Coronary artery (tissue), 2 donors: ENCODE measurements at regions not wholly inside any gene's neighbourhood (a gene's known extent, or its start where the extent isn't known, plus 50 kb on each side); places are given as distances from the start of the nearest gene placed in this dataset.
"Not testable (repeated sequence)": the region's sequence is repeated elsewhere in the genome, so short reads cannot be mapped to it uniquely, and the experiment has no call there.

Experiments used
- DNase-seq: peaks from one replicate; pipeline ENCODE4 v3.0.0-alpha.2; 2017; ENCODE audit warnings: low spot score
- H3K27ac ChIP-seq, 2 donors: fragments of 200-600 bp; sonication (generic); one replicate each; pipeline ENCODE4 v1.5.1; 2016 to 2019
- H3K4me3 ChIP-seq: fragments of 200-600 bp; sonication (generic); 2 replicates; pipeline ENCODE4 v1.5.1; 2016; ENCODE audit warnings: mild to moderate bottlenecking, moderate library complexity
- TF ChIP-seq, protein P1 (sequence below): fragments of 200-600 bp; sonication (generic); IDR thresholded peaks from one replicate; pipeline ENCODE4 v1.5.1; 2019; ENCODE audit warnings: antibody characterized with exemption

DNA sequence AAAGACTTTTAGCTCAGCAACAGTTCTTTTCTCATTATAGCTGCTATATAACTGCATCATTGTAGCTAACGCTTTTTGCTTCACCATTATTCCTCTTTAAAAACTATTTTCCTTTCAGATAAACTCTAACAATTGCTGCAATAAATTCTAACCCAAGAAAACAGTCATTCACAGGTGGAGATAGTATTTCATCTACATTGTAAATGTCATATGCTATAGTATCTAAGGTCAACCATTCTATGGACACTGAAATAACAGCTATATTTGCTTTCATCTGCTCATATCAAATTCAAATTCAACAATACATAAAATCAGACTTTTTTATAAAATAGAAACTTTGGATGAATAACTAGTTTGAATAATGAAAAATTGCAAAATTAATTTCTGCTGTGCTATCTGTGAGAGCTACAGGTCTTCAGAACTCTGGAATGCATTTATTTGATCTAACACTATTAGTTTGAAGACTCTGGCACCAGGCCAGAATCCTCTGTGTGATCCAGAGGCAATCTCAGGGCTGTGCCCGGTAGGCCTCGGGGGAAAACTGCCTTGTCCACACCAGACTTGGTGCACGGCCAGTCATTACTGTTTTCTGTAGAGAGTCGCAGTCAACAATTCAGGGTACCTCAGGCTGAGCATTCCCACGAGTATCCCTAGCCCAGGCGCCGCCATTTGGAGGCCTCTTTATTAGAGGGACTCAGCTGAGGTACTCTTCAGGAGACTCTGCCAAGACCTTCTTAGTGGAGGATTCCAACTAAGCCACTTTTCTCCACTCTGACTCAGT, 332.4 kb downstream of the SLC7A11 start:
- TF ChIP-seq, protein P1, sequence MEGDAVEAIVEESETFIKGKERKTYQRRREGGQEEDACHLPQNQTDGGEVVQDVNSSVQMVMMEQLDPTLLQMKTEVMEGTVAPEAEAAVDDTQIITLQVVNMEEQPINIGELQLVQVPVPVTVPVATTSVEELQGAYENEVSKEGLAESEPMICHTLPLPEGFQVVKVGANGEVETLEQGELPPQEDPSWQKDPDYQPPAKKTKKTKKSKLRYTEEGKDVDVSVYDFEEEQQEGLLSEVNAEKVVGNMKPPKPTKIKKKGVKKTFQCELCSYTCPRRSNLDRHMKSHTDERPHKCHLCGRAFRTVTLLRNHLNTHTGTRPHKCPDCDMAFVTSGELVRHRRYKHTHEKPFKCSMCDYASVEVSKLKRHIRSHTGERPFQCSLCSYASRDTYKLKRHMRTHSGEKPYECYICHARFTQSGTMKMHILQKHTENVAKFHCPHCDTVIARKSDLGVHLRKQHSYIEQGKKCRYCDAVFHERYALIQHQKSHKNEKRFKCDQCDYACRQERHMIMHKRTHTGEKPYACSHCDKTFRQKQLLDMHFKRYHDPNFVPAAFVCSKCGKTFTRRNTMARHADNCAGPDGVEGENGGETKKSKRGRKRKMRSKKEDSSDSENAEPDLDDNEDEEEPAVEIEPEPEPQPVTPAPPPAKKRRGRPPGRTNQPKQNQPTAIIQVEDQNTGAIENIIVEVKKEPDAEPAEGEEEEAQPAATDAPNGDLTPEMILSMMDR, result no peak
- DNase-seq, result no peak
- Histone ChIP-seq H3K4me3 (no peak overlapping the region), H3K27ac (no peak overlapping the region)

DNA sequence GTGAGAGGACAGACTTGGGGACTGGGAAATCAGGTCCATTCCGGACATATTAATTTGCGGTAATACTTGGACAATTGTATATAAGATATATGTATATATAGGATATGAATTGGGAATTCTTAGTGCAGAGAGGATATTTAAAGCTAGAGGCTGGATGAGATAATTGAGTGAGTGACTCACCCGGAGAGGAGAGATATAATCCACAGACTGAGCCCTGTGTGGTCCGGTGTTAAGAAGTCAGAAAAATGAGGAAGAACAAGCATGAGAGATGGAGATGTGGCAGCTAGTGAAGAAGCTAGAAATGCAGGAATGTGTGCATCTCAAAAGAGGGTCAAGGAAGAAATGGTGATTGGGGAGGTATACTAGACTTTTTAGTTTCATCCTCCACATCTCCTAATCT, 336.2 kb downstream of the SLC7A11 start:
- Histone ChIP-seq H3K27ac (no peak overlapping the region), H3K4me3 (no peak overlapping the region)
- DNase-seq, result no peak
- TF ChIP-seq, protein P1, result no peak

DNA sequence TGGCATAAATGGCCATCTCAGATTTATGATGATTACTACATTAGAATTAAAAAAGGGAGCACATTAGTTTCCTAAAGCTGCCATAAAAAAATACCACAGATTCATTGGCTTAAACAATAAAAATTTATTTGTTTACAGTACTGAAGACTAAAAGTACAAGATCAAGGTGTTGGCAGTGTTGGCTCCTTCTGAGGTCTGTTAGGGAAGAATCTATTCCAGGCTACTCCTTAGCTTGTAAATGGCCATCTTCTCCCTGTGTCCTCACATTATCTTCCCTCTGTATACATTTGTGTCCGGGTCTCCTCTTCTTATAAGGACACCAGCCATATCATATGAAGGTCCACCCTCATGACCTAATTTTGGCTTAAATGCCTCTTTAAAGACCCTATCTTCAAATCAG, 341.0 kb downstream of the SLC7A11 start:
- Histone ChIP-seq H3K27ac (no peak overlapping the region), H3K4me3 (no peak overlapping the region)
- TF ChIP-seq, protein P1, result no peak
- DNase-seq, result no peak

DNA sequence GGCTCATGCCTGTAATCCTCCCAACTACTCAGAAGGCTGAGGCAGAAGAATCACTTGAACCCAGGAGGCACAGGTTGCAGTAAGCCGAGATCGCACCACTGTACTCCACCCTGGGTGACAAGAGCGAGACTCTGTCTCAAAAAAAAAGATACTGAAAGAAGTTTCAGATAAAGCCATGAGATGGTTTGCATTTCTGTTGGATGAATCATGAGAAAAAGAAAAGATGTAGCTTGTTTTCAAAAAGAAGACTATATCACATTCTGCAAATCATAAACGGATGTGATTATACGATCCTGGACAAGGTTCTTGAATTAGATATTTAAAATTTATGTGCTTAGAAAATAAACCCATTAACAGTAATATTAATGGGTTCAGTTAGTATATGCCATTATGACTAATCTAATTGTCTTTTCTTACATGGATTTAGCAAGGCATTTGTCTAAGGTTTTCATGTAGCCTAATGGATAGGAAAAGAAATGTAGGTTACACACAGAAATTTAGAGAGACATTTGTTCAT, 345.9 kb downstream of the SLC7A11 start:
- no peak for DNase-seq
- Histone ChIP-seq H3K27ac (no peak overlapping the region), H3K4me3 (no peak overlapping the region)
- TF ChIP-seq, protein P1, result no peak

DNA sequence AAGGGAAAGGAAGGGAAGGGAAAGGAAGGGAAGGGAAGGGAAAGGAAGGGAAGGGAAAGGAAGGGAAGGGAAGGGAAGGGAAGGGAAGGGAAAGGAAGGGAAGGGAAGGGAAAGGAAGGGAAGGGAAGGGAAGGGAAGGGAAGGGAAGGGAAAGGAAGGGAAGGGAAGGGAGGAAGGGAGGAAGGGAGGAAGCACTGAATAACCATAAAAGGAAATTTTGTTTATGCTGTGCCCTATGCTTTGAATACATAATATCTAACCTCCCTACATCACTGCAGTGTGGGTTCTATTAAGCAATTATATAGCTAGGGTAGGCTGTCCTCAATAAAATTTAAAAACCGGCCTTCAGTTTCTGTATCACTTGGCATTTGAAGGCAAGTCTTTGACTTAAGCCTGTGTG, 346.6 kb downstream of the SLC7A11 start:
- H3K27ac ChIP-seq, result not testable (repeated sequence)

DNA sequence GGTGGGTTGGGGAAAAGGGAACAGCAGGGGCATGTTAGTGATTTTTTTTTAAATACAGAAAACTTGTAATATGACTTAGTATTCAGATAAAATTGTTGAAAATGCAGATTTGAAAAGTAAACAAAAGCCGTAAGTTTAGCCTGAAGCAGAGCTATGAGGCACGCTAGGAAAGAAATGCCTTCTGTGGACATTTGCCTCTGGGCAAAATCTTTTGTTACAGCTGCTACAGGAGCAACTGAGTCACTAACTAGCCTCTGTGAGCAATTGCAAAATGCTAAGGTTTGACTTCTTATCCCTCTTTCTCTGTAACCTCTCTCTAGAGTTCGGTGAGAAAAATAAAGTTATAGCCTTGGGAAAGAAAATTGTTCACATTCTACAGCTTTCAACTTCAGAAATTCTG, 350.0 kb downstream of the SLC7A11 start:
- DNase-seq, result no peak

More for the DNA sequence above, 346.6 kb downstream of the SLC7A11 start:
- H3K4me3 ChIP-seq, DNase-seq: not testable (repeated sequence)

DNA sequence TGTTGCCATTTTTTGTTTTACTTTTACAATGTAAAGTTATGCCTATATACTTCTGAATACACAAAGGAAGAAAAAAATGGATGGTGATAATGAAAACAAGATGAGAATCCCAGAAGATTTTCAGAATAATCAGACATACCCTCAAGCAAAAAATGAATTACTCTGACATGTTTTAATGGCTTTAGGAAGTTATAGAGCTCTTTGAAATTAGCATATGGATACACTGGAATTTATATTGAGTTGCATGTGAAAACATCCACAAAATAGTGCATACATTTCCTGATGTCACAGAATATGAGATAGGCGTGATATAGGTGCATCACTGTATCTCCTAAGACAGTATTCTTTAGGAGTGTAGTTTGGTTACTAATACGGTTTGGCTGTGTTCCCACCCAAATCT, 351.3 kb downstream of the SLC7A11 start:
- DNase-seq, result no peak
- H3K27ac ChIP-seq, result no peak overlapping the region
- H3K4me3 ChIP-seq, result no peak overlapping the region
- TF ChIP-seq, protein P1, result no peak

More for the DNA sequence above, 350.0 kb downstream of the SLC7A11 start:
- no peak overlapping the region for H3K27ac ChIP-seq
- no peak overlapping the region for H3K4me3 ChIP-seq
- TF ChIP-seq, protein P1, result no peak
